ENCODE measurements at regions not wholly inside any gene's neighbourhood (a gene's known extent, or its start where the extent isn't known, plus 50 kb on each side); places are given as distances from the start of the nearest gene placed in this dataset.
"Not testable (repeated sequence)": the region's sequence is repeated elsewhere in the genome, so short reads cannot be mapped to it uniquely, and the experiment has no call there.

DNA sequence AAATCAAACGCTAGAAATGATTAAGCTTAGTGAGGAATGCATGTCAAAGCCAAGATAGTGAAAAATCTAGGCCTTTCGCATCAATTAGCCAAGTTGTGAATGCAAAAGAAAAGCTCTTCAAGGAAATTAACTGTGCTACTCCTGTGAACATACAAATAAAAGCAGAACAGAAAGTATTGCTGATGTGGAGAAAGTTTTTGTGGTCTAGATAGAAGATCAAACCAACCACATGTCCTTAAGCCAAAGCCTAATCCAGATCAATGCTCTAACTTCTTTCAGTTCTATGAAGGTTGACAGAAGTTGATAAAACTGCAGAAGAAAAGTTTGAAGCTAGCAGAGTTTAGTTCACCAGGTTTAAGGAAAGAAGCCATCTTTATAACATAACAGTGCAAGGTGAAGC lies 1044.6 kb downstream of the CDH11 start:
- Histone ChIP-seq H3K4me3 (no peak overlapping the region), H3K4me1 (no peaks in the 10 kb centered on the region), H3K27ac (no peak overlapping the region), H3K9me3 (no peaks in the 10 kb centered on the region), H3K36me3 (no peaks in the 10 kb centered on the region), H3K27me3 (no peaks in the 10 kb centered on the region)
- TF ChIP-seq POLR2A (IDR thresholded peaks at IDR 0.05): no peak
- no peak for TF ChIP-seq CTCF (IDR thresholded peaks at IDR 0.05)
- no peak for TF ChIP-seq POLR2AphosphoS5 (IDR thresholded peaks at IDR 0.05; ENCODE audit: insufficient read depth in 1 of 2, low read depth in 1 of 2)
- no peak for DNase-seq (ENCODE audit: extremely low spot score in 2 of 2)
- intact Hi-C loops (cut with DNase I): no loop called here

- no peaks in the 10 kb centered on the region for H3K27me3 ChIP-seq
- H3K36me3 ChIP-seq: no peaks in the 10 kb centered on the region
- H3K9me3 ChIP-seq: no peaks in the 10 kb centered on the region
- DNase-seq (ENCODE audit: extremely low spot score in 2 of 2): no peak
- intact Hi-C loops (cut with DNase I): no loop called here
- no peak for TF ChIP-seq POLR2A (IDR thresholded peaks at IDR 0.05)
- TF ChIP-seq CTCF (IDR thresholded peaks at IDR 0.05): no peak
- no peak for TF ChIP-seq POLR2AphosphoS5 (IDR thresholded peaks at IDR 0.05; ENCODE audit: insufficient read depth in 1 of 2, low read depth in 1 of 2)
- H3K4me3 ChIP-seq: no peak overlapping the region
- no peaks in the 10 kb centered on the region for H3K4me1 ChIP-seq
- no peak overlapping the region for H3K27ac ChIP-seq
These were observed 1047.2 kb downstream of the CDH11 start for GRCh38 chr16:64074706-64075105.

DNA sequence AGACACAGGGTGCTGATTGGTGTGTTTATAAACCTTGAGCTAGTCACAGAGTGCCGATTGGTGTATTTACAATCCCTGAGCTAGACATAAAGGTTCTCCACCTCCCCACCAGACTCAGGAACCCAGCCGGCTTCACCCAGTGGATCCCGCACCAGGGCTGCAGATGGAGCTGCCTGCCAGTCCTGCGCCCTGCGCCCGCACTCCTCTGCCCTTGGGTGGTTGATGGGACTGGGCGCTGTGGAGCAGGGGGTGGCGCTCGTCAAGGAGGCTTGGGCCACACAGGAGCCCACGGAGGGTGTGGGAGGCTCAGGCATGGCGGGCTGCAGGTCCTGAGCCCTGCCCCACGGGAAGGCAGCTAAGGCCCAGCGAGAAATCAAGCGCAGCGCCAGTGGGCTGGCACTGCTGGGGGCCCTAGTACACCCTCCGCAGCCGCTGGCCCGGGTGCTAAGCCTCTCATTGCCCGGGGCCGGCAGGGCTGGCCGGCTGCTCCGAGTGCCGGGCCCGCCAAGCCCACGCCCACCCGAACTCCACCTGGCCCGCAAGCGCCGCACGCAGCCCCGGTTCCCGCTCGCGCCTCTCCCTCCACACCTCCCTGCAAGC lies 1049.6 kb downstream of the CDH11 start:
- H3K27ac ChIP-seq; H3K4me3 ChIP-seq; H3K27me3 ChIP-seq; H3K9me3 ChIP-seq; H3K4me1 ChIP-seq; intact Hi-C loops (cut with DNase I); H3K36me3 ChIP-seq; DNase-seq (ENCODE audit: extremely low spot score in 2 of 2): not testable (repeated sequence)

DNA sequence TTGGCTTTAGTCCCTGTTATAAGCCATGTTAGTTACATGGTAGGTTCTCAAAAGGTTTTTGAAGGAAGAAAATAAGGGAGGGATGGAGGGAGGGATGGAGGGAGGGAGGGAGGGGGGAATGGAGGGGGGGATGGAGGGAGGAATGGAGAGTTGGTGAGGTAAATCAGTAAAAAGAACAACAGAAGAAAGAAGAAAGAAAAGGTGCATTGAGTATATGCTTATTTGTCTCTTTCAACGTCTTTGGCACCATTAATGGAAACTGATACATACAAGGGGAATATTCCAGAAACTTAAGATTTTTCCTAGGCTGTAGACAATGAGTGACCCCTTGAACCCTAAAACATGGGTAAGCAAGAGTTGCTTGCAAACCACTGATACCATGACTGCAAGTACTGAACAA lies 1056.3 kb downstream of the CDH11 start:
- DNase-seq (ENCODE audit: extremely low spot score in 2 of 2): no peak
- H3K36me3 ChIP-seq: no peaks in the 10 kb centered on the region
- H3K27ac ChIP-seq: no peak overlapping the region
- intact Hi-C loops (cut with DNase I): no loop called here
- TF ChIP-seq CTCF (IDR thresholded peaks at IDR 0.05): no peak
- no peak for TF ChIP-seq POLR2A (IDR thresholded peaks at IDR 0.05)
- TF ChIP-seq POLR2AphosphoS5 (IDR thresholded peaks at IDR 0.05; ENCODE audit: insufficient read depth in 1 of 2, low read depth in 1 of 2): no peak
- no peaks in the 10 kb centered on the region for H3K27me3 ChIP-seq
- no peaks in the 10 kb centered on the region for H3K4me1 ChIP-seq
- no peak overlapping the region for H3K4me3 ChIP-seq
- no peaks in the 10 kb centered on the region for H3K9me3 ChIP-seq

- Histone ChIP-seq H3K4me1 (no peaks in the 10 kb centered on the region), H3K9me3 (no peaks in the 10 kb centered on the region), H3K27ac (no peak overlapping the region), H3K27me3 (no peaks in the 10 kb centered on the region), H3K4me3 (no peak overlapping the region), H3K36me3 (no peaks in the 10 kb centered on the region)
- no peak for DNase-seq (ENCODE audit: extremely low spot score in 2 of 2)
- no peak for TF ChIP-seq POLR2AphosphoS5 (IDR thresholded peaks at IDR 0.05; ENCODE audit: insufficient read depth in 1 of 2, low read depth in 1 of 2)
- no peak for TF ChIP-seq CTCF (IDR thresholded peaks at IDR 0.05)
- TF ChIP-seq POLR2A (IDR thresholded peaks at IDR 0.05): no peak
- intact Hi-C loops (cut with DNase I): no loop called here
These were observed 1060.2 kb downstream of the CDH11 start for GRCh38 chr16:64061621-64062020.

Data from vagina (tissue), 2 donors.